WI38 (cell line): ENCODE measurements at regions not wholly inside any gene's neighbourhood (a gene's known extent, or its start where the extent isn't known, plus 50 kb on each side); places are given as distances from the start of the nearest gene placed in this dataset.

Experiments
- H3K4me3 ChIP-seq: 2 replicates; pipeline ENCODE4 v1.5.1; 2011; ENCODE audit warnings: low read depth, mild to moderate bottlenecking, control low read depth, low read length
- TF ChIP-seq, protein P1 (sequence below): IDR thresholded peaks from 2 replicates; pipeline ENCODE4 v1.5.1; 2012; ENCODE audit warnings: low read depth, mild to moderate bottlenecking, control low read depth, low read length

DNA sequence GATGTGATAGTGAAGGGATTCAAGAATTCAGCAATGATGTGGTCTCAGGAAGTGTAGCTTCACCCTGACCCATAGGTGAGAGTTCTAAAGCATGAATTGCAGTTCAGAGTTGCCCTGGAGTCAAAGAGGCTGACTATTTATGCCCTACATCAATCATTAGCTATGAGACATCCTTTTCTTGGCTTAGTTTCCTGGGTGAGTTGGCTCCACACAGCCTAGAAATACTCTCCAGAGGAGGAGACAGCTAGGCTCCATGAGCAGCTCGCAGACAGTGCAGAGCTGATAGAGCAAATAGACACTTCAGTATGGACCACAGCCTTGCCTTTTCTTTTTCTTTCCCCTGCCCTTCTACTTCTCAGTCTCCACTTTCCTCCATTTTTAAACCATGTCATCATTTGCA, 1651.8 kb downstream of the MAT2B start:
- TF ChIP-seq, protein P1, sequence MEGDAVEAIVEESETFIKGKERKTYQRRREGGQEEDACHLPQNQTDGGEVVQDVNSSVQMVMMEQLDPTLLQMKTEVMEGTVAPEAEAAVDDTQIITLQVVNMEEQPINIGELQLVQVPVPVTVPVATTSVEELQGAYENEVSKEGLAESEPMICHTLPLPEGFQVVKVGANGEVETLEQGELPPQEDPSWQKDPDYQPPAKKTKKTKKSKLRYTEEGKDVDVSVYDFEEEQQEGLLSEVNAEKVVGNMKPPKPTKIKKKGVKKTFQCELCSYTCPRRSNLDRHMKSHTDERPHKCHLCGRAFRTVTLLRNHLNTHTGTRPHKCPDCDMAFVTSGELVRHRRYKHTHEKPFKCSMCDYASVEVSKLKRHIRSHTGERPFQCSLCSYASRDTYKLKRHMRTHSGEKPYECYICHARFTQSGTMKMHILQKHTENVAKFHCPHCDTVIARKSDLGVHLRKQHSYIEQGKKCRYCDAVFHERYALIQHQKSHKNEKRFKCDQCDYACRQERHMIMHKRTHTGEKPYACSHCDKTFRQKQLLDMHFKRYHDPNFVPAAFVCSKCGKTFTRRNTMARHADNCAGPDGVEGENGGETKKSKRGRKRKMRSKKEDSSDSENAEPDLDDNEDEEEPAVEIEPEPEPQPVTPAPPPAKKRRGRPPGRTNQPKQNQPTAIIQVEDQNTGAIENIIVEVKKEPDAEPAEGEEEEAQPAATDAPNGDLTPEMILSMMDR = no peak
- no peak overlapping the region for H3K4me3 ChIP-seq

DNA sequence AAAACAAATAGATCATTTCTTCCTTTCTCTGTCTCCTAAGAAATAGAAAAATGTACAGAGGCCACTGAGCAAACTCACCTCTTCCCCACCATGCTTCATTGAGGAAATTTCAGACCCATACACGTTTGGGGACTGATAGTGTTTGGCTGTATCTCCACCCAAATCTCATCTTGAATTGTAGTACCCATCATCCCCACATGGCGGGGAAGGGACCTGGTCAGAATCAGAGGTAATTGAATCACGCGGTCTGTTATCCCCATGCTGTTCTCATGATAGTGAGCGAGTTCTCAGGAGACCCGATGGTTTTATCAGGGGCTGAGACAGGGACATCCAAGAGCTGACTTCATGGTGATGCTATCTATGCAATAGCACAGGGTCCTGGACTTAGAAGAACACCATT, 1655.8 kb downstream of the MAT2B start:
- TF ChIP-seq, protein P1 = no peak

DNA sequence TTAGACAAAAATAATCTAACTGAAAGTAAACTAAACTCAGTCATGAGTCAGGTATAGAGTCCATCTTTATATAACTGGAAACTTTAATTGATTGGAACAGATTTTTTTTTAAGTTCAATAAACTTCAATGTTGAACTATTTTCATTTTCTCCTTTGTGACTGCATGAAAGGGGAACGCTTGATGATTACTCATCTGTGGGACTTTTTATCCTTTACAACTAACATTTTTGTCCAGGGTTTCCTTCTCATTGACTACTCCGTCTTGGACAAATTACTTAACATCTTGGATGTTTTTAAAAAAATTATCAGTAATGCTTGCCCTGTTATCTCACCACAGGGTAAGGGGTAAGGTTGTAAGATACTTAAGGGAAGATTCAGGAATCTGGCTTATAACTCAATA, 1658.4 kb downstream of the MAT2B start:
- TF ChIP-seq, protein P1 = no peak

More for the DNA sequence above, 1655.8 kb downstream of the MAT2B start:
- no peak overlapping the region for H3K4me3 ChIP-seq

DNA sequence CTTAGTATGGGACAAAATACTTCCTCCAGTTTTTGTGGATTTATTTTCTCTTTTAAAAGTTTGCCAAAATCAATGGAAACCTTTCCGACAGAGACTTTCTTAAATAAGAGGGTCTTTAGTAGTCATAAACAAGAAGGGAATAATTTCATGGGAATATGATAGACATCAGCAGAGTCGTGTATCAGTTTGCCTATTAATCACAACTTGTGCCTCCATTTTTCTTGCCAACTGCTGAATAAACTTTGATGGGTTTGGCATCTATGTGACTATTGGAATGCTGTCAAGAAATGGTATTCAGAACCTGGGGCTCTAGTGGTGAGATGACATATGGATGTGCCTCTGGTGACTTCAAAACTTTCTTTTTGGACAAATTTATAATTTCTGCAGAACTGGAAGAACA, 1668.2 kb downstream of the MAT2B start:
- TF ChIP-seq, protein P1 = no peak
- H3K4me3 ChIP-seq = no peak overlapping the region

More for the DNA sequence above, 1658.4 kb downstream of the MAT2B start:
- H3K4me3 ChIP-seq = no peak overlapping the region

DNA sequence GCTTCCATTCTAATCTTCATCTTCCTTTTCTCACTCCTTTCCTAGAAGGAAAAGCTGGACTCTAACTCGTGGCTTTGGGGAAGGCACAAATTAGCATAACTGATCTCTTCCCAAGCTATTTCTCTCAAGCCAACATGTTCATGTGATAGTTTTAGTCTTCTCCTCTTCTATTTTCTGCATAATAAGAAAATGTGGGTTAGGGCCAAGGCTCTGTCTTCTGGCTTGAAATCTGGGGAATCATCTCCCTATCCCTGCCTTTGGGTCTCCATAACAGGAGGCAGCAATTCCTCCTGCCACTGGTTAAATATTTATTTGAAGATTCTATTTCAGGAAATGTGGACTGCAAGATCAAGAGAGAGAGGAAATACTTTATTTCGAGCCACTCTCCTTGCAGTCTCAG, 1669.6 kb downstream of the MAT2B start:
- no peak overlapping the region for H3K4me3 ChIP-seq
- TF ChIP-seq, protein P1 = no peak

DNA sequence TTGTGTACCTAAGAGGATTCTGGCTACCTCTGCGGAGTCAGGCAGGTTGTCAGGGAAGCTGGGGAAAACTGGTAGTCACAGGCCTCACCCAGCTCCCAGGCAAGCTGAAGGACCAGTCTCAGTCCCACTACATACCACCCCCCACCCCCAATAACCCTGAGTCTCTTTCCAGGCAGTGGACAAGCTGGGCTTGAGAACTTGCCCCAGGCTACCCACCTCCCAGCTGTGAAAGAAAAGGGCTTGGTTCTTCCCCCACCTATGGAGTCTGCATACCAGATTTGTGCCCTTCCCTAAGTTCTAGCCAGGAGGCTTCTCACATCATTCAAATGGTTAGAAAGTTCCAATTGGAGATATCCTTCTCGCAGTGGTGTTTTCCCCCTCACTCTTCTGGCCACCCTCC, 1678.8 kb downstream of the MAT2B start:
- H3K4me3 ChIP-seq = no peak overlapping the region
- TF ChIP-seq, protein P1 = no peak

DNA sequence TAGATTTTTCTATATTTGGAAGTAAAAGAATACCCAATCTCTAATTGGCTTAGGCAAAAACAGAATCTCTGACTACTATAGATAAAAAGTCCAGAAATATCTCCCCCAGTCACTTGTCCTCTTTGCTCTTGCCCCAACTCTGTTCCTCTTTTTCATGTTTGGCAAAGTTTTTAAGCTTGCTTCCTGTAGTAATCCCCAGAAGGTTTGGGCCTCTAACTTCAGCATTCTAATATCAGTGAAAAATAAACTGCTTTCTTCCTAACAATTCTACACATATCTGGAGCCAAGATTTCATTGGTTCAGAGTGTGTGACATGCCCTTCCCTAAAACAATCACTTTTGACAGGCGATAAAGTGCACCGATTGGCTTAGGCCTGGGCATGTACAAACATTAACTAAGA, 1680.3 kb downstream of the MAT2B start:
- no peak overlapping the region for H3K4me3 ChIP-seq
- TF ChIP-seq, protein P1 = no peak
